Stimulated activated CD4-positive, alpha-beta T cell treated with anti-CD3 and anti-CD28 coated beads, Interleukin-1b, Interleukin-23, amount 100 ng/mL, for 24 hours (primary cell): ENCODE measurements at regions not wholly inside any gene's neighbourhood (a gene's known extent, or its start where the extent isn't known, plus 50 kb on each side); places are given as distances from the start of the nearest gene placed in this dataset.

Experiments used
- DNase-seq, 4 experiments: peaks; one replicate each; pipeline ENCODE4 v3.0.0-alpha.2; 2020; ENCODE audit warnings: low read depth in 4 of 4, low spot score in 1 of 4

DNA sequence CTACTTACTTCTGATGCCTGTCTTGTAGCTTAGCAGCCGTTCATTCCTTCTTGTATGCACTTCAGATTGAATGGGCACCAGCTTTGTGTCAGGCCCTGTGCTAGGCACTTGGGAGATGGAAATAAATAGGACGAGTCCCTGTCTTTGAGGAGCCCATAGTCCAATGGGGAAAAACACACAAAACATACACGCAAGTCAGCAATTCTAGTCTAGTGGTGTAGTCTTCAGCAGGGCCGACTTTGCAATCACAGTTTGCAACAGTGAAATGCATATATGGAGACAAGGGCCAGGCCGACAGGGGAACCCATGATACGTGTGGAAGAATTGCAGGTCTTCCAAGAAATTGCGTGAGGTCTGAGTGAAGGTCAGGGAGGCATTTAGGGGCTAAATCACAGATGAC lies 262.6 kb downstream of the MAF start:
- no peak for DNase-seq

DNA sequence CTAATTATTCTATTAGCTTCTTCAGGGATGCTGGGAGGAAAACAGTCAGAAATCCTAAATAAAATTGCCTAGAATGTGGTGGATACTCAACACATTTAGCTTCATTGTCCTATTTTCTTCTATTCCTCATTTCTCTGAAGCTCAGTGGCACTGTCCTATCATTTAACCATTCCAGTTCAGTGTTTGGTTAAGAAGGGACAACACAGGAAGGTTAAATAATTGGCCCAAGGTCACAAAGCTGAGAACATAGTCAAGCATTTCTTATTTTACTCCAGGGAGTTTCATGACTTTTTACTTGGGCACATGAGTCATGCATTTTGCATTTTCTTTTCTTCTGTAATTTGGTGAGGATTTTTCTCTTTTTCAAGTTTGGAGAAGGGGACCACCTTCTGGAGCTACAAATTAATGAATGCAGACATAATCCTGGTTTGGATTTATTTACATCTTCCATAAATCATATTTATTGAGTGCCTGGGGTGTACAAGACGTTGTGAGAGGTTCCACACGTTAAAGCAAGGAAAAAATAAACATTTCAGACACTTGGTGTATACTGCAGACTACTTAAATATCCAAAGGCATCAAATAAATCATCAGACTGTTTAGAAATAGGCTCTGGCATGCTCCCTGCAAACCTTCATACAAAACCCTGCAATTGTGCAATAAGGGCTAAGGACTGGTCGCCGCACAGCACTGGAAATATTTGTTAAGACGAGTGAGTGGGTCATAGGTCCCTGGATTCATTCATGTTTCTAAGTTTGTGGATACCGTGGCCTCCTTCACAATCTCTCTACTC lies 263.9 kb downstream of the MAF start:
- DNase-seq: no peak

DNA sequence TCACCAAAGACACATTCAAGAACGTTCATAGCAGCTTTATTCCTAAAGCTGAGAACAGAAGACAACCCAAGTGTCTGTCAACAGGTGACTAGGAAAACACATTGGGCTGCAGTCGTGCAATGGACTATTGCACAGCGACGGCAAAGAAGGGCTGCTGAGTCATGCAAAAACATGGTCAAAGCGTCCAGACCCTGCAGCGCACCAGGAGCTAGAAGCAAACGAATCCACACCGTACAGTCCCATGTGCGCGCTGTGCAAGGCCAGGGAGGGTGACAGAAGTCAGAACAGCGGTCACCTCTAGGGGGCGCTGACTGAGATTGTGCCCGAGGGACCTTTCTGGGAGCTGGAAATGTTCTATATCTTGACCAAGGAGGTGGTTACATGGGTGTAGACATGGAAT lies 266.4 kb downstream of the MAF start:
- DNase-seq: peak in 3 of 4 experiments; percentile 10 to 27 (median 13)

DNA sequence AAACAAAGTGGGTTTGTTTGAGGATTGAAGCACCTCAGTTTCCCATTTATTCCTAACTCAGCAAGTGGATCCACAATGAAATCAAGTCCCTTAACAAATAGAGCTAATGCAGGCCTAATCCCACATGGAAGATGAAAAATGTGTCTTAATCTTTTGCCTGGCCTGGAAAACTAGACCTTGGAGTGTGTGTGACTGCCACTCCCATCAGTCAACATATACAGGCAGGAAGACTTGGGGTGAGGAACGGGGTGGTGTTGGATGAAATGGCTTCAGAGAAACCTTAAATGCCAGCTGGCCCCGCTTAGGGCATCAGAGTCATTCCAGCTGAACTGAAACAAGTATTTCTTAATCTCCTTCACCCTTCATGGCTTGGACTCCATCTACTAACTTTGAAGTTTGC lies 269.5 kb downstream of the MAF start:
- DNase-seq: no peak

DNA sequence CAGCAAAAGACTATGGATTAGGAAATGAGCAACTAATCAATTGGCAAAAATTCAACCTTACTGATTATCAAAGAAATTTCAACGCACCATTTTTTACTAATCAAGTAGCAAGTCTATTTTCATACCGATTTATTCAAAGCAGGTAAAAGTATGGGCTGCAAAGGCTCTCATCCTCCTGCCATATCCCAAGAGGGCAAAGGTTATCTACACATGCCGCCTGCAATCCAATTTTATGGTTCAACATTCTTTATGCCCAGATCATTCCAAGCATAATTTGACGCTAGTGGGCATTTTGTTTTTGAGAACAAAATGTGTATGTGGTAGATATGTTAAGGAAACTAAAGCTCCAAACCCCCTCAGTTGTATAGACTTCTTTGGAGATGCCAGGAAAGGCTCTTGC lies 270.6 kb downstream of the MAF start:
- no peak for DNase-seq

DNA sequence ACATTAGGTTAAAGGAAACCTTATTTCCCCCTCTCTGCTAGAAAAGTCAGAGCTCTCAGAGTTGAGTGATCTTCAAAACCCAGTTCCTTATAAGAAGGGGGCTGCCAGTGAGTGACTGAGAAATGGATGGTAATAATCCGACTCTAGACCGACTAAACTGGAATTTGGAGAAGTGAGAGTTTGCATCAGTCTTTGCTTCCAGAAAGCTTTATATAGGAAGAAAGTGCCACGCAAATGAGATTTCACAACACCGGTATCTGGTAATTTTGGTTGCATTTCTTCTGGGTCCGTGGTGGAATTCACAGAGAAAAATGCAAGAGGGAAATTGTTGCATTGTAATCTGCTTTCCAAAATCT lies 271.4 kb downstream of the MAF start:
- no peak for DNase-seq

DNA sequence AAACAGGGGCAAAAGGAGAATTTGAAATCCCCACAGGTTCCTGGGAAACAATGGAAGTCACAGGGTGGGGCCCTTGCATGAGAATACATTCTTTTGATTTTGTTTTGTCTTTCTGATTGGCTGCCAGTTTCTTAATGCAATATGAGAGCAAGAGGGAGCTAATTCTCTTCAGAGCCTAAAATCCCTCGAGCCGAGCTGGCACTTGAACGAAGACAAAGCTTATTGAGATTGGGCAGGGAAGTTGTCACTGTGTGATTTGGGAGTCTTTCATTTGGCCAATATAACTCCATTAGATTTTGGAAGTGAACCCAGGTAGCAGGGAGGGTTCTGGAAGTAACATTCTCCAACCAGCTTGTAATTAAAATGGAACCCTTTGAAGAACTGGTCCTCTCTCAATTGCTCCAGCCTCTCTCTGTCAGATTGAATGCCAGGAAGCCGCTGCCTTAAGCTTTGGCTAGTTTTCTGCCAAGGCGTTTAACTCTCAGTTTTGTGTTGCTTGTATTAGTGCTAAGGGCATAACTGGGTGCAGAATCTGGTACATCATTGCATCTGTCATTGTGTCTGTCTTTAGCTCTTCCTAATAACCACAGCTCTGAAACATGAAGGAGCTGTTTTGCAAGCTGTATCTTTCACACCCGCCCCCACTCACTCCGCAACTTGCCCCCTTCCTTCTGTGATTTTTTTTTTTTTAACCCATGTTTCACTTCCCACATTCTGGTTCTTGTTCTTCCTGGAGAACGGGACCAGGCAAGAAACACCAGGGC lies 272.0 kb downstream of the MAF start:
- no peak for DNase-seq

DNA sequence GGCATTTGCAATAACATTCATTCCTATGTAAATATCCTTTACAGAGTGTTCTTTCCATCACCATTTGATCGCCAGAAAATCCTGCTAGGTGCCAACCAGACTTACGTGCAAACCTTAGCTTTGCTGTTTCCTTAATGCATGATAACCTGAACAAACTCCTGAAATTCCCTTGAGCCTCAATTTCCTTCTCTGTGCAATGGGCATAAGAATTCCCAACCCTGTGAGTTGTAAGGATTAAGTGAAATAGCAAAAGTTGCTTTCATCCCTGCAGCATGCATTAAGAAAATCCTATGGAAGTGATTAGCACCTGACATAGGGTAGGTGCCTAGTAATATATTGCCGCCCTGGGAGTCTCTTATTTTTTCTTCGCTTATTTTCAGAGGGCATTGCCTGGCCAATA lies 272.7 kb downstream of the MAF start:
- DNase-seq: no peak

DNA sequence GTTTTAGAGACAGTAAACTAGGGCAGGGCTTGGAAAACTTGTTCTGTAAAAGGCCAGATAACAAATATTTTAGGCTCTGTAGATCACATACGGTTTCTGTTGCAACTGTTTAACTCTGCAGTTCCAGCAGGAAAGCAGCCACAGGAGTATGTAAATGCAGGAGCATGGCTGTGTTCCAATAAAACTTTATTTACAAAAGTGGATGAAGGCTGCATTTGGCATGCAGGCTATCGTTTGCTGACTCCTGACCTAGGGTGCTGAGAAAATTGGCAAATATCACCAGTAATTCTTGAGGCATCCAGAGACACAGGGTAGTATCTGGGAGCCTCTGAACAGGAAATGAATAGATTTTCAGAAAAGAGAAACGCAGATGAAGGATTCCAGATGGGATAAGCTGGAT lies 274.0 kb downstream of the MAF start:
- no peak for DNase-seq

DNA sequence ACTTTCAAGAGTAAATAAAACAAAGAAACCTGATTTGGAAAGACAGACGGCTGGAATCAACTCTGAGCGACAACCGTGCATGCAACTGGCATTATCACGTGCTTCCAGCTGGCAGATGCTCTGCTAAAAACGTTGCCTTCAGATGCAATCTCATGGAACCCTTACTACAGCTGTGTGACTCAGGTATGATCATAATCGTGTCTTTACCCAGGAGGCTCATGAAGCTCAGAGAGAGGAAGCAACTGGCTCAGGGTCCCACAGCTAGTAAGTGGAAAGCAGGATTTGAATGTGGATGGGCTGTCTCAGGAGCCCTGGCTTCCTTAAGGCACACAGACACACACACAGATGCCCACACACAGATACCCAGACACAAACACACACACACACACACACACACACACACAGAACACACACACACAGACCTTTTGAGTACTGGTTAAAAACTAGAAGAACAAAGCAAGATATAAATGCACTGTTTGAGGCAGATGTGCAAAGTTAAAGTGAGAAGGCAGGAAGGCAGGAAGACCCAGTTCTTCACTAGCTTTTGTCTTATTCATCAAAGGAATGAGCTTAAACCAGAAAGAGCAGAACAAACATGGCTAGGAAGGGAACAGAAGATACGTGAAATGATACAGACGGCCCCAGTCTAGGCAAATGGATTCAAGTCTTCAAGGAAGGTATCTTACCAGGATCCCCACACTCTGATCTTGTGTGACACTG lies 275.2 kb downstream of the MAF start:
- DNase-seq: no peak

DNA sequence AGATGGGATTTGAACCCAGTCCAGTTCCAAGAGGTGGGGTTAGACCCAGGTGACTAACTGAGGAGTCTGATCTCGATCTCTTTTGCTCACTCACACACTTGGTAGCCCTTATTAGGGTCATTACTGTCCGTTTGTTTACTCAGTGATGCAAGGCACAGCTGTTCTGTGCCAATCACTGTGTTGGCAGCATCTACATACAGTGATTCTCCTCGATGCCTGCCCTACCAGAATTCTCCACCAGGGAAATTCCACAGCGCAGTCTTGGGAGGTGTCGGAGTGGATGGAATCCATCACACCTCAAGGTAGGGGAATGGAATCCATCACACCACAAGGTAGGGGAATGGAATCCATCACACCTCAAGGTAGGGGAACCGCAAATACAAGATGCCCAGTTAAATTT lies 279.6 kb downstream of the MAF start:
- DNase-seq: no peak

DNA sequence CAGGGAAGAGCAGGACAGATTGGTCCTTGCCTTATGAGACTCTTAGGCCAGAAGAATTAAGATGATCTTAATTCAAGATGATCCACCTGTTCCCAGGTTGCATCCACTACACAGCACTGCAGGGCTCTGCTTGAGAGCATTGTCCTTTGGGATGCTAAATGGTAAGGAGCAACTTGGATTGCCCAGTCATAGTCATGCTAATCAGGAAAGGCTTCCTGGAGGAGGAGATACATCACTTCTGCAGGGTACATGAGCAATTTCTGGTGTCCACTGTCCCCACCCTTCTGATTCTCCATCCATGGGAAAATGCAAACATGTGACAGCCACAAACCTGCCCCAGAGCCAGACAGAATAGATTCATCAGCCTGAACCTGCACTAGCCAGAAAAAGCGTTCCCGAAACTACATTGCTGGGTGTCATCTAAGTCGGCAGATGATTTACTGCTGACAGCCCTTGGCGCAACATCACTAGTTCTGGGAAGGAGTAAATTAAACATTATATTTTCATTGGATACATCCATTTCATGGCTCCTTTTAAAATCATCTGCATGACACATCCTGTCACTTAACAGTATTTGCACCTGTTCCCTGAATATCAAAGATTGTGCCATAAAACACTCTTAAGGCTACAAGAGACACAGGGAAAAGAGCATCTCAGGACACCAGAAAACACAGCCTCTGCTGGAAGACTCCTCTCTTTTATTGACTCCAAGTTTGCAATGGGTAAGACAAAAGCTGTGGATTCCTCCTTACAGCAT lies 282.2 kb downstream of the MAF start:
- DNase-seq: no peak

DNA sequence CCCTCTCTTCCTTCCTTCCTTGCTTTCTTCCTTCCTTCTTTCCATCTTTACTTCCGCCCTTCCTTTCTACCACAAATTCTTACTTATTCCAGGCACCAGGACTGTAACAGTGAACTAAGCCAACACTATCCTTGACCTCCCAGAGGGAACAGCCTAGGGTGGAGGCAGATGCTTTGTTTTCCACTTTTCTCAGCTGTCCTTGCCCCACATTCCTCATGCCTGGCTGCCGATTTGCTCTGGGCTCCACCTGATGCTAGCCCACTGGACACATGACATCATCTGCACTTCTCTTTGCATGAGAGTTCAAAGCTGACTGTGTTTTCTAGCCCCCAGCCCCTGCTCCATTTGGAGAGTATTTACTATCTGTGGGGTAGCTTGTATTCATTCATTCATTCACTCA lies 283.0 kb downstream of the MAF start:
- no peak for DNase-seq

DNA sequence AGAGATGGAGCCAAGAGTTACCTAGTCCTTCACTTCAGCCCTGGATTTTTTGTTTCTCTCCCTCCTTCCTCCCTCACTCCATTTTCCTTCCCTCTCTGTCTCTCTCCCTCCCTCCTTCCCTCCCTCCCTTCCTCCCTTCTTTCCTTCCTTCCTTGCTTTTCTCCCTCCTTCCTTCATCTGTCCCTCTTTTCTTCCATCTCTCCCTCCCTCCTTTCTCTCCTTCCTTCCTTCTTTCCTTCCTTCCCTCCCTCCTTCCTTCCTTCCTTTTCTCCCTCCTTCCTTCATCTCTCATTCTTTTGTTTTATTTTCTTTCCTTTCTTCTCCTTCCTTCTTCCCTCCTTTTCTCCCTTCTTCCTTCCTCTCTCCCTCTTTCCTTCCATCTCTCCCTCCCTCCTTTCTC lies 283.5 kb downstream of the MAF start:
- no peak for DNase-seq

DNA sequence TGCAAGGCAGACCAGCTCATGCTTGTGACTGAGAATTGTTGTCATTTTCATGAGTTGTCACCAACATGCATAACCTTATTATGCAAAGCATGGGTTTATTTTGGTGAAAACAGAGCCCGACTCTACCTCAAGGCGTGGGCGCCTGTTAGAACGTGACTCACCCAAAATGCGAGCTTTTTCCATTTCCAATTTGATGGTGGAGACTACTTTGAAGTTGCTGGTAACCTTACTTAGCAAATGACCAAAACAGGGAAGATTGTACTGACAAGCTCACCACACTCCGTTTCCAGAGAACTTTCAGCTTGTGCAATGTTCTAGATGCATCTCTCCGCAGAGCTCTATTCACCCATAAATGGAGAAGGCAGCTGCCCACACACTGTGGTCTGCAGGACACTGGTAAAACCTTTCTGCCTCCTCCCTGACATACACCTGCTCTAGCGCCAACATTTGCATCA lies 284.5 kb downstream of the MAF start:
- DNase-seq: peak; percentile 24 to 57 (median 41)

DNA sequence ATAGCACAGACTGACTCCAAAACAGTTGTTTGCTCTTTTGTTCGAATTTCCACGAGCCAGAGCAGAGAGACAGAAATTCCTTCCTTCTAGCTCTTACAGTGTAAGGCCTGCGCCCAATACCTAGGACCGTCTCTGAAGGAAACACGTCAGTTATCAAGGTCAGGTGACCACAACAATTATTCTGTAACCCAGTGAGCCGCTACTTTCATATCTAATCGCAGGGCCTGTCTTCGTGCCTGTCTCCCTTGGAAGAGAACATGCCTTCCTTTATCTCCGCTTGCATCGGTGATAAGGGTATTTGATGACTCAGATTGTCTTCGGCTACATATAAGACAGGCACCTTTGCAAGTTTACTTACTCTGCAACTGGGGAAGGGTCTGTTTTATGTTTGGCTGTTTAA lies 288.0 kb downstream of the MAF start:
- DNase-seq: no peak

DNA sequence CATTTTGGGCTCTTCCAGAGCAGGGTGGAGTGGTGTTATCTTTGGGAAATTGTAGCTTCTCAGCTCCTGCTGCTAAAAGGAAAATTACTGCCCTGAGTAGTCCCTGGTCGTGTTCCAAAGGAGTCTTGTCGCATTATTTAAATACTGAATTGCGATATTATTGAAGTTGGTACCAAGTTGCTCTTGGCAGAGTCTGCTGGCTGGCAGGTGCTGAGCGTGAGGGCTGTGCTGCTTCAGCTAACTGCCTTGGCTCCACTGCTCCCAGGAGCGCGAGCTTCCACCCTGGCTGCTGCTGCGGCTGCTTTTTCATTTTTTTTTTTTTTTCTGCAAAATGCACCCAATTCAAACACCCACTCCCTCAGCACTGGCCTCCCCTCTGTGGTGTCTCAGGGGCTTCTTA lies 289.8 kb downstream of the MAF start:
- no peak for DNase-seq

DNA sequence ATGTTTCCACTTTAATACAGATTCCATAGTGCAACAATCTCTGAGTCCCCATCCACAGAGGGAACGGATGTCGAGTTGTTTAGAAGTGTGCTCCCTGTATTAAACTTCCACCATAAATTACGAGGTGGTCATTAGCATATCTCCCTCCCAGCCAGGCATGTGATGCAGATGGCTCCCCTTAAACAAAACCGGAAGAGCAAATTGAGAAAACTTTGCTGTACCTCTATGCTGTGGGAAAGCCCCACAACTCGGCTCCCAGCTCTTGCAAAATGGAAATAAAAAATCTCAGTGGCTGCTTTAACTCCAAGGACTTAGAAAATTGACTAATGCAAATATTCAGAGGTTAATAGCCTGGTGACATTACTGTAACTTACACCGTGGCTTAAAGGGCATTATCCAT lies 290.9 kb downstream of the MAF start:
- no peak for DNase-seq

DNA sequence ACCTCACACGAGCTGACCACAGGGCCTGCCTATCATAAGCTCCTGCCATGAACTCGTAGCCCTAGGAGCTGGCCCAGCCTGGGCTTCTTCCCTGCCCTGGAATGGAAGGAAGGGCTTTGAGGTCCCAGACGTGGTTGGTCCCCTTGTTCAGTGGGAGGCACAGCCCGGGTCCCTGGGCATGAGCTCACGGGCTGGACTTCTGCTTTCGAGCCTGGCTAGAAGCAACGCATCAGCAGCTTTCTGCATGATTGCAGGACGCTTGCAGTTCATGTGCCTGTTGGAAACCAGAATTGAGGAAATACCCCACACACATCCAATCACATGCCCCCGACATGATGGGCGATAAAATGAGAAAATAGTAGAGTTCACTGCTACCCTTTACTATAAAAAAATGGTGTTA lies 293.3 kb downstream of the MAF start:
- DNase-seq: no peak

DNA sequence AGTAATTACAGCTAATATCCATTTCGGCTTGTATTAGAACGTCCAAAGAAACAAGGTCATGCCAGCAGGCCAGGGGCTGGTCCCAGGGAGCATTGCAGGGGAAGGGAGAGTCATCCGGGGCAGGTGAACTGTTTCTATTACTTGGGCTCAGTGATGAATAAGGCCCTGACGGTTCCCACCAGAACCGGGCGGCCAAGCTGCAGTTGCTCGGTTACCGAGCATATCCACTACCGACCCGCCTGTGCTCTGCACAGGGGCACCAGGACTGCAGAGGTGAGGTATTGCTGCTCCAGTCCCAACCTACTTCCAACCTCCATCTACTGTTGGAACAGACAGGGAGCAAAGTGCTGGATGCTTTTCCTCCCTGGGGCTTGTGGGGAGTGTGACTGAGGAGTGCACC lies 295.5 kb downstream of the MAF start:
- DNase-seq: no peak

DNA sequence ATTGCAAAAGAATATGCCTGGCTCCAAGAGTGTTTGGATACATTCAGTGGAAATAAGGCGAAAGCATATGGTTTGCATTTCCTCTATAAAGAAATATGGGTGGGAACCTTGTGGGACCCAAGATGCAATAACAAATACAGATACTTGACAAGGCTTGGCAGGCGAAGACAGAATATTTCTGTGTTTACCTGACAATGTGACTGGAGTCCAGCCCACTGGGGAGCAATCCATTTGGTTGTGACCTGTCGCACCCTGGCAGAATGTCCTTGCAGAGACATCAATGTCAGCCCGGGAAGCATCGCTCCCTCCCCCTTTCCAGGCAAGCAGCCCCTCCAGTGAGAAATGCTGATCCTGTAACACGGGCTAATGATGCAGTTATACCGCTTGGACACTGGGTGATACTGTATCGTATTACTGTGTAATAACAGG lies 296.6 kb downstream of the MAF start:
- DNase-seq: no peak
